HepG2 (cell line): ENCODE measurements at regions not wholly inside any gene's neighbourhood (a gene's known extent, or its start where the extent isn't known, plus 50 kb on each side); places are given as distances from the start of the nearest gene placed in this dataset.

Source experiments
- ARID3A ChIP-seq: IDR thresholded peaks from 2 replicates; pipeline ENCODE4 v1.6.1; 2012; ENCODE audit warnings: low read depth, low read length, improper control_type of control experiment
- BATF2 ChIP-seq: sonication (generic); formaldehyde crosslinking; IDR thresholded peaks from 2 replicates; pipeline ENCODE4 v1.8.0; 2022; ENCODE audit warnings: mild to moderate bottlenecking, missing genetic modification reagents, moderate library complexity
- BCL6 ChIP-seq: IDR thresholded peaks from 2 replicates; pipeline ENCODE4 v1.6.1; 2016; ENCODE audit warnings: missing genetic modification reagents, missing compliant biosample characterization
- CREBL2 ChIP-seq: sonication (generic); formaldehyde crosslinking; IDR thresholded peaks from 2 replicates; pipeline ENCODE4 v1.8.1; 2023; ENCODE audit warnings: missing genetic modification reagents, mild to moderate bottlenecking, borderline replicate concordance
- CSRNP1 ChIP-seq: sonication (generic); formaldehyde crosslinking; IDR thresholded peaks from 2 replicates; pipeline ENCODE4 v1.8.1; 2023; ENCODE audit warnings: mild to moderate bottlenecking, missing genetic modification reagents
- ESRRA ChIP-seq: sonication (generic); formaldehyde crosslinking; IDR thresholded peaks from 2 replicates; pipeline ENCODE4 v1.5.1; 2020; ENCODE audit warnings: mild to moderate bottlenecking, low read depth, missing genetic modification reagents
- GATAD2A ChIP-seq: IDR thresholded peaks from 2 replicates; pipeline ENCODE4 v1.6.1; 2016
- HNF1B ChIP-seq: sonication (generic); formaldehyde crosslinking; IDR thresholded peaks from 2 replicates; pipeline ENCODE4 v1.5.1; 2020; ENCODE audit warnings: mild to moderate bottlenecking, moderate library complexity, missing genetic modification reagents
- JDP2 ChIP-seq: sonication (generic); formaldehyde crosslinking; IDR thresholded peaks from 2 replicates; pipeline ENCODE4 v1.8.1; 2022; ENCODE audit warnings: missing genetic modification reagents, borderline replicate concordance
- KDM6A ChIP-seq: IDR thresholded peaks from 2 replicates; pipeline ENCODE4 v1.6.1; 2016; ENCODE audit warnings: low read depth
- MLXIP ChIP-seq: sonication (generic); formaldehyde crosslinking; IDR thresholded peaks from 2 replicates; pipeline ENCODE4 v1.9.0; 2021; ENCODE audit warnings: missing genetic modification reagents, borderline replicate concordance
- NR2F2 ChIP-seq: IDR thresholded peaks from 2 replicates; pipeline ENCODE4 v1.6.1; 2012; ENCODE audit warnings: low read depth, inconsistent platforms, borderline replicate concordance
- SP2 ChIP-seq: sonication (generic); formaldehyde crosslinking; IDR thresholded peaks from 2 replicates; pipeline ENCODE4 v1.5.1; 2020; ENCODE audit warnings: mild to moderate bottlenecking, missing genetic modification reagents
- ZNF253 ChIP-seq: sonication (generic); formaldehyde crosslinking; IDR thresholded peaks from 2 replicates; pipeline ENCODE4 v1.8.0; 2022; ENCODE audit warnings: mild to moderate bottlenecking, missing genetic modification reagents, borderline replicate concordance
- ZNF275 ChIP-seq: sonication (generic); formaldehyde crosslinking; IDR thresholded peaks from 2 replicates; pipeline ENCODE4 v1.8.0; 2022; ENCODE audit warnings: missing genetic modification reagents, mild to moderate bottlenecking, inconsistent platforms, borderline replicate concordance
- ZNF446 ChIP-seq: sonication (generic); formaldehyde crosslinking; IDR thresholded peaks from 2 replicates; pipeline ENCODE4 v1.5.0; 2020; ENCODE audit warnings: mild to moderate bottlenecking, missing genetic modification reagents
- ZNF652 ChIP-seq: IDR thresholded peaks from 2 replicates; pipeline ENCODE4 v1.6.1; 2016; ENCODE audit warnings: low read depth, borderline replicate concordance

- TF ChIP-seq CREBL2 (CRISPR knock-in tag) = no peak
- no peak for TF ChIP-seq MLXIP (CRISPR knock-in tag)
- TF ChIP-seq GATAD2A (CRISPR knock-in tag) = peak; percentile 72
- no peak for TF ChIP-seq KDM6A (CRISPR knock-in tag)
- peak; percentile 66; the same call in 1 of the 2 replicates for TF ChIP-seq NR2F2
- 0 out of 2 replicates have a peak, but pooled peaks have one; percentile 65 for TF ChIP-seq CSRNP1
- TF ChIP-seq ESRRA = peak; percentile 75
- no peak for TF ChIP-seq SP2 (CRISPR knock-in tag)
- TF ChIP-seq BATF2 (CRISPR knock-in tag) = no peak
- no peak for TF ChIP-seq ZNF652
- TF ChIP-seq ARID3A = no peak
- no peak for TF ChIP-seq JDP2
- no peak for TF ChIP-seq ZNF446
- no peak for TF ChIP-seq ZNF253 (CRISPR knock-in tag)
- TF ChIP-seq HNF1B (CRISPR knock-in tag) = peak; percentile 76
- peak; percentile 27; the same call in 1 of the 2 replicates for TF ChIP-seq BCL6
- TF ChIP-seq ZNF275 (CRISPR knock-in tag) = peak; percentile 49; the same call in 1 of the 2 replicates
Measured at GRCh38 chr20:50450881-50451752, 59.1 kb upstream of the PTPN1 start (continued).
